Ovary (tissue), 7 donors: ENCODE measurements at regions not wholly inside any gene's neighbourhood (a gene's known extent, or its start where the extent isn't known, plus 50 kb on each side); places are given as distances from the start of the nearest gene placed in this dataset.

ENCODE experiments used
- DNase-seq, 5 donors: peaks; one replicate each; pipeline ENCODE4 v3.0.0-alpha.2; 2019 to 2020
- H3K27ac ChIP-seq, 2 donors: fragments of 200-600 bp; one replicate each; pipeline versions ENCODE4 v1.5.1 to v1.8.0; 2019 to 2022
- H3K27me3 ChIP-seq: fragments of 200-600 bp; one replicate; pipeline ENCODE4 v1.8.0; 2022
- H3K36me3 ChIP-seq: fragments of 200-600 bp; sonication (generic); one replicate; pipeline ENCODE4 v1.5.1; 2019
- H3K4me1 ChIP-seq: one replicate; pipeline ENCODE4 v1.8.1; 2013; ENCODE audit warnings: mild to moderate bottlenecking, moderate library complexity; ENCODE audit not compliant: insufficient read depth
- H3K4me3 ChIP-seq: fragments of 200-600 bp; sonication (generic); one replicate; pipeline ENCODE4 v1.5.1; 2017
- H3K9me3 ChIP-seq, 2 donors: fragments of 200-600 bp in 1 of 2; sonication (generic) in 1 of 2; one replicate each; pipeline versions ENCODE4 v1.5.1 to v1.8.1; 2013 to 2019; ENCODE audit warnings: mild to moderate bottlenecking in 1 of 2, moderate library complexity in 1 of 2
- CTCF ChIP-seq, 3 donors: fragments of 450-650 bp in 2 of 3; fragments of 200-600 bp in 1 of 3; IDR thresholded peaks; one replicate each; pipeline versions ENCODE4 v1.5.1 to v1.8.0; 2016 to 2022; ENCODE audit warnings: antibody characterized with exemption in 3 of 3, mild to moderate bottlenecking in 1 of 3
- EP300 ChIP-seq: sonication (generic); formaldehyde crosslinking; IDR thresholded peaks from one replicate; pipeline ENCODE4 v1.6.1; 2017; ENCODE audit warnings: antibody characterized with exemption
- POLR2A ChIP-seq: fragments of 450-650 bp; IDR thresholded peaks from one replicate; pipeline ENCODE4 v1.6.1; 2017; ENCODE audit warnings: antibody characterized with exemption, mild to moderate bottlenecking, moderate library complexity
- WGBS, 3 donors: extraction: QIAGEN DNeasy Blood & Tissue Kit in 1 of 3; methylation state at CpG; one replicate each; pipeline versions ENCODE4 v1.1.5 to v1.1.7; 2013 to 2017; 5-methylcytosine and 5-hydroxymethylcytosine counted together
- intact Hi-C, 4 donors: fragments of 100-400 bp; cut with DNase I; formaldehyde crosslinking; loops; one replicate each; pipeline versions ENCODE4 v1.11.0 to v1.15.1; 2022 to 2023
- donor health status: DM: no; HTN: no; CAD: no; lungs with moderate emphysema.
- donor health status: DM: no; HTN: no; CAD: no.
- donor health status: Bipolar disorder and iron deficiency.
- donor health status: DM: no; HTN: no; CAD: no.
- donor health status: DM: yes; HTN: yes; CAD: no.

- Histone ChIP-seq H3K27me3 (no peaks in the 10 kb centered on the region), H3K27ac (no peak overlapping the region), H3K36me3 (no peaks in the 10 kb centered on the region), H3K4me3 (no peak overlapping the region), H3K4me1 (no peaks in the 10 kb centered on the region), H3K9me3 (no peaks in the 10 kb centered on the region)
- 73 to 81% (median 75%) methylated on average over 2 of the region's 2 CpGs for WGBS, 3 donors
- no peak for DNase-seq
- intact Hi-C loops = no loop called here
- no peak for TF ChIP-seq POLR2A
- no peak for TF ChIP-seq EP300
- no peak for TF ChIP-seq CTCF (IDR thresholded peaks at IDR 0.05)
Observed at GRCh38 chr13:81609335-81609734, 1268.4 kb upstream of the SPRY2 start.

GRCh38 chr13:81606074-81606473 is 1265.1 kb upstream of the SPRY2 start:
- Histone ChIP-seq H3K27me3 (no peaks in the 10 kb centered on the region), H3K4me1 (no peaks in the 10 kb centered on the region), H3K4me3 (no peak overlapping the region), H3K27ac (no peak overlapping the region), H3K9me3 (no peaks in the 10 kb centered on the region), H3K36me3 (no peaks in the 10 kb centered on the region)
- intact Hi-C loops = no loop called here
- no peak for TF ChIP-seq CTCF (IDR thresholded peaks at IDR 0.05)
- no peak for TF ChIP-seq POLR2A
- TF ChIP-seq EP300 = no peak
- 92 to 94% (median 92%) methylated on average over 12 of the region's 12 CpGs for WGBS, 3 donors
- DNase-seq = no peak

- Histone ChIP-seq H3K27ac (no peak overlapping the region), H3K4me1 (no peaks in the 10 kb centered on the region), H3K9me3 (no peaks in the 10 kb centered on the region), H3K4me3 (no peak overlapping the region), H3K27me3 (no peaks in the 10 kb centered on the region), H3K36me3 (no peaks in the 10 kb centered on the region)
- intact Hi-C loops = no loop called here
- DNase-seq = no peak
- TF ChIP-seq POLR2A (no peak), EP300 (no peak), CTCF (IDR thresholded peaks at IDR 0.05) (no peak)
Observed at GRCh38 chr13:81602241-81602640, 1261.3 kb upstream of the SPRY2 start.

GRCh38 chr13:81597101-81597500 is 1256.2 kb upstream of the SPRY2 start:
- Histone ChIP-seq H3K4me3 (no peak overlapping the region), H3K27me3 (no peaks in the 10 kb centered on the region), H3K36me3 (no peaks in the 10 kb centered on the region), H3K27ac (no peak overlapping the region), H3K4me1 (no peaks in the 10 kb centered on the region), H3K9me3 (no peaks in the 10 kb centered on the region)
- WGBS, 3 donors = 31 to 64% (median 60%) methylated on average over 1 of the region's 1 CpG
- DNase-seq = no peak
- intact Hi-C loops = no loop called here
- no peak for TF ChIP-seq POLR2A
- TF ChIP-seq CTCF (IDR thresholded peaks at IDR 0.05) = no peak
- no peak for TF ChIP-seq EP300
